Left hindlimb (tissue), 1 donor: ENCODE measurements at regions not wholly inside any gene's neighbourhood (a gene's known extent, or its start where the extent isn't known, plus 50 kb on each side); places are given as distances from the start of the nearest gene placed in this dataset.
"Not testable (repeated sequence)": the region's sequence is repeated elsewhere in the genome, so short reads cannot be mapped to it uniquely, and the experiment has no call there.

Experiments used
- DNase-seq: peaks from one replicate; pipeline ENCODE4 v3.0.0-alpha.2; 2018

- no peak for DNase-seq
These were observed 847.2 kb upstream of the B3GALT2 start for GRCh38 chr1:194033646-194034045.

GRCh38 chr1:194028002-194028401, 841.6 kb upstream of the B3GALT2 start:
- DNase-seq = no peak

- no peak for DNase-seq
These were observed 840.0 kb upstream of the B3GALT2 start for GRCh38 chr1:194026422-194026821.

- no peak for DNase-seq
These were observed 838.2 kb upstream of the B3GALT2 start for GRCh38 chr1:194024659-194025058.

- DNase-seq = no peak
These were observed 827.6 kb upstream of the B3GALT2 start for GRCh38 chr1:194014014-194014413.

- no peak for DNase-seq
These were observed 827.1 kb upstream of the B3GALT2 start for GRCh38 chr1:194013561-194013960.

- DNase-seq = no peak
These were observed 817.7 kb upstream of the B3GALT2 start for GRCh38 chr1:194004146-194004545.

- not testable (repeated sequence) for DNase-seq
These were observed 815.4 kb upstream of the B3GALT2 start for GRCh38 chr1:194001726-194002350.

- no peak for DNase-seq
These were observed 802.5 kb upstream of the B3GALT2 start for GRCh38 chr1:193988885-193989284.

- DNase-seq = no peak
These were observed 792.8 kb upstream of the B3GALT2 start for GRCh38 chr1:193979219-193979618.

- no peak for DNase-seq
These were observed 787.9 kb upstream of the B3GALT2 start for GRCh38 chr1:193974286-193974798.

- DNase-seq = no peak
These were observed 787.0 kb upstream of the B3GALT2 start for GRCh38 chr1:193973428-193973827.

- DNase-seq = no peak
These were observed 785.2 kb upstream of the B3GALT2 start for GRCh38 chr1:193971595-193971994.

GRCh38 chr1:193960499-193960898, 774.1 kb upstream of the B3GALT2 start:
- no peak for DNase-seq

- no peak for DNase-seq
These were observed 773.6 kb upstream of the B3GALT2 start for GRCh38 chr1:193960040-193960439.

- DNase-seq = no peak
These were observed 771.2 kb upstream of the B3GALT2 start for GRCh38 chr1:193957556-193958095.

GRCh38 chr1:193952778-193953374, 766.5 kb upstream of the B3GALT2 start:
- DNase-seq = no peak

- no peak for DNase-seq
These were observed 765.6 kb upstream of the B3GALT2 start for GRCh38 chr1:193951984-193952383.

GRCh38 chr1:193944454-193944853, 758.0 kb upstream of the B3GALT2 start:
- DNase-seq = no peak

- no peak for DNase-seq
These were observed 753.8 kb upstream of the B3GALT2 start for GRCh38 chr1:193940176-193940575.

GRCh38 chr1:193939585-193939984, 753.2 kb upstream of the B3GALT2 start:
- no peak for DNase-seq

- no peak for DNase-seq
These were observed 750.9 kb upstream of the B3GALT2 start for GRCh38 chr1:193937308-193937707.

GRCh38 chr1:193932979-193933378, 746.6 kb upstream of the B3GALT2 start:
- DNase-seq = no peak

GRCh38 chr1:193931356-193931755, 744.9 kb upstream of the B3GALT2 start:
- no peak for DNase-seq
